Suppressor macrophage (primary cell): ENCODE measurements at regions not wholly inside any gene's neighbourhood (a gene's known extent, or its start where the extent isn't known, plus 50 kb on each side); places are given as distances from the start of the nearest gene placed in this dataset.

Experiments
- DNase-seq, 4 experiments: peaks; one replicate each; pipeline ENCODE4 v3.0.0-alpha.2; 2020 to 2022

DNA sequence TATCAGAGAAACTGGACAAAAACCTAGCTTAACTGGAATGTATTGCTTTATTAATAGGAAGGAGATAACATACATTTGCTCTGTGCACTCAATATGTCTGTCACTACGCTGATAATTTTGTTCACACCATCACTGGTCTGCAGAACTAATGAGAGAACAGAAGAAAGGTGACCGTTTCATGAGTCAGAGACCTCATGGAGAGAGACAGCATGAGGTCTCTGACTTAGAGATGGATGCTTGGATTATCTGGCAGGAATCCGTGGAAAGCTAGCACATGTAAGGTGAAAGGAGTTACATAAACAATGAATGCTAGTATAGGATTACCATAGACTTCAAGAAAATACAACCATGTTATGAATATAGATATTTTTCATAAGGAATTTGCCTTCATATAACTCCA lies 947.3 kb downstream of the IPMK start:
- no peak for DNase-seq

GRCh38 chr10:57314046-57314445 lies 953.0 kb upstream of the ZWINT start:
- DNase-seq: no peak

DNA sequence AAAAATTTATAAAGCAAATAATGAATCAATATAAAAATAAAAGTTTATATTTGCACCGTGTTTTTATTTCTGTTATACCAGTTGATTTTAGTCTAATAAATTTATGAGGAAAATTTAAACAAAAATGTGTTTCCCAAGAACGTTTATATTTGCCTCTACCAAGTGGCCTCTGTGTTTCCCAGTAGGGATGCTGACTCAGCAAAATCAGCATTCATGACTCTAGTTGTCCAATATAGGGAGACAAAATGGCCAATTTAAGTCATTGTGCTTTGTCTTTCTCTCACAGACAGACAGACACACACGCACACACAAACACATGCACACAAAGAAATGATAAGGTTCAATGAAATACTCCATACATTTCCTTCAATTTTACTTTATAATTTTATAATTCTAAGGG lies 942.5 kb upstream of the ZWINT start:
- no peak for DNase-seq

GRCh38 chr10:57300718-57301117 lies 939.7 kb upstream of the ZWINT start:
- no peak for DNase-seq

DNA sequence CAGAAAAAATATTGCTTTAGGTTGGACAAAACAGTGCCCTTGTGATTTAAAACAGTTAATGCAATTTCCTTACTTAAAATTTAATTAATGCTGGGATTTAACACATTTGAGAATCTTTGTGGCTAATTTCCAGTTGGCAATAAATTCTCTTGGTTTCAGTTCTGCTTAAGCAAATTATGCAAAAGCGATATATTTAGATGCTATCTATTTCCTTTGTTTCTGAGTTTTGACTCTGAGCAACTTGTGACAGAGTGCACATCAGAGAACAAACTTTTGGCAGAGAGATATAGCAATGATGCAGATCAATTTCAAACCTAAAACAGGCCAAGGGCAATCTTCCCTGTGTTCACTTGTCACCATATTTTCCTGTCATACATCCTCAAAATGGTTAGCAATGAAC lies 933.6 kb upstream of the ZWINT start:
- DNase-seq: no peak

DNA sequence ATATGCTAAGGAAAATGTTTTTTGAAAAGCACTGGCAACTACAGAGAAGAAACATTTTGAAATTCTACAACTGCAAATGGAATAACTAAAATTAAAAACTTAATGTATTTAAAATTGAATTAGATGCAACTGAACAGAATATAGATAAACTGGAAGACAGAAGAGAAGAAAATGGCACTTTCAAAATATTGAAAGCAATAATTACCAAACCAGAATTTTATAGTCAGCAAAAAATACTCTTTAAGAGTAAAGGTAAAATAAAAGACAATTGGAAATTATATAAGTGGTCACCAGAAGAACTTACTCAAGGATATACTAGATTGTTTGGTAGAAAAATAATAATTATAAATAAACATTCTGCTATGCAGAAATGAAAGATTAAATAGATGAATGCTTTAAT lies 927.7 kb upstream of the ZWINT start:
- DNase-seq: no peak

DNA sequence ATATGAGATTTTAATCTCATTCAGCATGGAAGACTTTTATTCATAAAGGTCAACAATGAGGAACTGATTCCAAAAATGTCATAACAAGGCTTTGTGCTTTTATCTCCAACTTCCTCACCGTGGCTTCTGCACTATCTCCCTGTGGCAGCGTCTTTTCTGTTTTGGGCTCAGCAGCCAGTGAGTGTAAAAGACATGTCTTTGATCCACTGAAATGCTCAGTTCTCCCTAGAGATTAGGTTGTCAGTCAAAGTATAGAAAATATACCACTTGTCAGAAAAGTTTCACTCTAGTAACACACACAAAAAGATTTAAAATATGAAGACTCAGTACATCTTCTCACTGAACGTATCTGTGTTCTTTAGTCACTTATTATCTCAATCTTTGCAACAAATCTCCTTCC lies 901.8 kb upstream of the ZWINT start:
- peak in 1 of 4 experiments; percentile 1 for DNase-seq

- DNase-seq: no peak
Measured at GRCh38 chr10:57260175-57260574, 899.1 kb upstream of the ZWINT start.

- no peak for DNase-seq
Measured at GRCh38 chr10:57249615-57250281, 888.7 kb upstream of the ZWINT start.

- DNase-seq: no peak
Measured at GRCh38 chr10:57247271-57247670, 886.2 kb upstream of the ZWINT start.

DNA sequence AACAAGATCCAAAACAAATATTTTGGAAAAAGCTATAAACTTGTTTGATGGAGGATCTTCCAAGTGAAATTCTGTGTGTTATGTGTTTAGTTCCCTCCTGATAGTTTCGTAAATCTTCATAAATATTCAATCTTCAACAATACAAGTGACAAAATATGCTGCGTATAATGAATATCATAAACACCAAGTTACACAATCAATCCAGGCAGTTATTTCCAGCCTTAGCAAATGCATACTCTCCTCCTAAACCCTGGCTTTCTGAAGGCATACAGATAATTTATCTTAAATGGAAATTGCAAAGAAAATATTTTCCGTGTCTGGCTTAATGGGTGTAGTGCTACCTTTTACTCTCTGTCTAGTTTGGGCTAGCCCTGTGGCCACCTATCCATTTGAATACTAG lies 864.9 kb upstream of the ZWINT start:
- DNase-seq: no peak

- DNase-seq: no peak
Measured at GRCh38 chr10:57224811-57225210, 863.8 kb upstream of the ZWINT start.

- DNase-seq: no peak
Measured at GRCh38 chr10:57222603-57223002, 861.5 kb upstream of the ZWINT start.

- DNase-seq: no peak
Measured at GRCh38 chr10:57222129-57222528, 861.1 kb upstream of the ZWINT start.

DNA sequence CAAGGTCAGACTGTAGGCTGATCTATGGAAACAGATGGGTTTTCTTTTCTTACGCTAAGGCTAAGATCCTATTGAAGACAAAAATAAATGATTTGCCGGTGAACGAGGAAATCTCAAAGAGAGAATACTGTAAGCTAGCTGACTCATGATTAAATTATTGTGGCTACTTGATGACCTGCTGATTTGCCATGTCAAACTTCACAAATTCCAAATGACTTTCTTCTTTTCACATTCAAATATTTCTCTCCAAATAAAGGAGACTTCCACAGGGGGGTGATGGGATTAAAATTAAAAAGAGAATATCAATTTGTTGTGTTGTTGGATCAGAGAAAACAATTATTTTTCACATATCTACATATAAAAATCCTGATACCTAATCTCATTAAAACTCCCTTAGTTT lies 860.6 kb upstream of the ZWINT start:
- no peak for DNase-seq

DNA sequence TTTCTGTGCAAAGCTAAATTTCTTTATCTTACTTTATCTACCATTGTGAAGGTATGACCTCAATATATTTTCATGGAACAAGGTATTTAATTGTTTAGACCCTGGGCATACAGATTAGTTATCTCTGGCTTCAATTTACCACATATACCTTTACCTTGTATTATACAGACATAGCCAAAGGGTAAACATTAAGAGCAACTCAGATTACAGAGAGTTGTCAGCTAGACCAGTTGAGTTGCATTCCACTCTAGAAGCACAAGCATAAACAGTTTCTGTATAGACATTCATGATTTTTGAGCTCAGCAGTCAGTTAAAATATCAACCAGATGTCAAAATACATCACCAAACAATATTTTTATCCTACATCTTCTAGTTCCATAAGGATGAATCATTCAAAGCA lies 857.3 kb upstream of the ZWINT start:
- DNase-seq: no peak

GRCh38 chr10:57202356-57202755 lies 841.3 kb upstream of the ZWINT start:
- no peak for DNase-seq

- DNase-seq: no peak
Measured at GRCh38 chr10:57188846-57189245, 827.8 kb upstream of the ZWINT start.

- DNase-seq: no peak
Measured at GRCh38 chr10:57186201-57186600, 825.1 kb upstream of the ZWINT start.

- DNase-seq: no peak
Measured at GRCh38 chr10:57169597-57169996, 808.5 kb upstream of the ZWINT start.

GRCh38 chr10:57168611-57169240 lies 807.7 kb upstream of the ZWINT start:
- no peak for DNase-seq

- no peak for DNase-seq
Measured at GRCh38 chr10:57165671-57166070, 804.6 kb upstream of the ZWINT start.

GRCh38 chr10:57162231-57162630 lies 801.2 kb upstream of the ZWINT start:
- DNase-seq: no peak

DNA sequence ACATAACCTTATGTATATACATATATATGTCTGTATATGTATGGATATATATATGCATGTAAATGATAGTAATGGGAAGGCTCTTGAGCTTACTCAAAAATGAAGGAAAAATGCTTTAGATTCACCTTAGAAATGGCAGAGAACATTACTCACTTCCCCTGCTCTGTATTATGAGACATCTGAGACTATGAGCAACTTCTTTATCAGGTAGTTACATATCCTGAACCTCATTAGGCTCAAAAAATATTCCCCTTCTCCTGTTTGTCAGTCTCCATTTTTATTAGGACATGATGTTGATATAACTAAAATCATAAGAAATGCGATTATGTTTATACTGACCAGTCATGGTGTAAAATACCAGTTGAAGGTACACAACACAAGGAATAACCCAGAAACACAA lies 800.1 kb upstream of the ZWINT start:
- DNase-seq: no peak

- DNase-seq: no peak
Measured at GRCh38 chr10:57145548-57145947, 784.5 kb upstream of the ZWINT start.
